ENCODE measurements at regions not wholly inside any gene's neighbourhood (a gene's known extent, or its start where the extent isn't known, plus 50 kb on each side); places are given as distances from the start of the nearest gene placed in this dataset.

- TF ChIP-seq CTCF (conservative IDR thresholded peaks at IDR 0.05; ENCODE audit: low read length) (no peak), EZH2phosphoT487 (IDR thresholded peaks at IDR 0.05; ENCODE audit: borderline replicate concordance) (no peak)
- no peaks in the 10 kb centered on the region for H3K9me2 ChIP-seq (replicated peaks; ENCODE audit: low read depth, low read length)
- no peaks in the 10 kb centered on the region for H4K20me1 ChIP-seq (ENCODE audit: insufficient read depth, low read length, poor library complexity, severe bottlenecking)
- H3K4me3 ChIP-seq (ENCODE audit: low read length, poor library complexity, severe bottlenecking), result no peak overlapping the region
- no peaks in the 10 kb centered on the region for H3K79me2 ChIP-seq (ENCODE audit: insufficient read depth, low read length)
- H3K4me1 ChIP-seq (ENCODE audit: insufficient read depth, low read length, poor library complexity, severe bottlenecking), result peaks cover 5% of the 10 kb centered on the region
- no peak overlapping the region for H2AFZ ChIP-seq (ENCODE audit: low read length)
- H3K4me2 ChIP-seq (ENCODE audit: low read depth, low read length, poor library complexity, severe bottlenecking), result no peak overlapping the region
- H3K27me3 ChIP-seq (ENCODE audit: insufficient read depth, low read length, poor library complexity, severe bottlenecking), result no peaks in the 10 kb centered on the region
- H3F3A ChIP-seq (ENCODE audit: low read depth), result no peaks in the 10 kb centered on the region
- no peak overlapping the region for H3K9ac ChIP-seq (ENCODE audit: low read depth, low read length, poor library complexity, severe bottlenecking)
- no peaks in the 10 kb centered on the region for H3K9me3 ChIP-seq (ENCODE audit: insufficient read depth, low read depth, low read length)
- no peaks in the 10 kb centered on the region for H3K36me3 ChIP-seq (ENCODE audit: insufficient read depth, low read length)
Observed at GRCh38 chr11:69961738-69962137, 116.4 kb upstream of the ANO1 start.

GRCh38 chr11:69962152-69962551 lies 116.0 kb upstream of the ANO1 start:
- Histone ChIP-seq H2AFZ (ENCODE audit: low read length) (no peak overlapping the region), H3K4me2 (ENCODE audit: low read depth, low read length, poor library complexity, severe bottlenecking) (no peak overlapping the region), H3K79me2 (ENCODE audit: insufficient read depth, low read length) (no peaks in the 10 kb centered on the region), H3K4me3 (ENCODE audit: low read length, poor library complexity, severe bottlenecking) (no peak overlapping the region), H3K4me1 (ENCODE audit: insufficient read depth, low read length, poor library complexity, severe bottlenecking) (peaks cover 5% of the 10 kb centered on the region), H3K9ac (ENCODE audit: low read depth, low read length, poor library complexity, severe bottlenecking) (no peak overlapping the region), H4K20me1 (ENCODE audit: insufficient read depth, low read length, poor library complexity, severe bottlenecking) (no peaks in the 10 kb centered on the region), H3K27me3 (ENCODE audit: insufficient read depth, low read length, poor library complexity, severe bottlenecking) (no peaks in the 10 kb centered on the region), H3F3A (ENCODE audit: low read depth) (no peaks in the 10 kb centered on the region), H3K36me3 (ENCODE audit: insufficient read depth, low read length) (no peaks in the 10 kb centered on the region), H3K9me2 (replicated peaks; ENCODE audit: low read depth, low read length) (no peaks in the 10 kb centered on the region), H3K9me3 (ENCODE audit: insufficient read depth, low read depth, low read length) (no peaks in the 10 kb centered on the region)
- TF ChIP-seq CTCF (conservative IDR thresholded peaks at IDR 0.05; ENCODE audit: low read length) (no peak), EZH2phosphoT487 (IDR thresholded peaks at IDR 0.05; ENCODE audit: borderline replicate concordance) (no peak)

- no peak overlapping the region for H2AFZ ChIP-seq (ENCODE audit: low read length)
- no peaks in the 10 kb centered on the region for H3F3A ChIP-seq (ENCODE audit: low read depth)
- no peaks in the 10 kb centered on the region for H3K9me2 ChIP-seq (replicated peaks; ENCODE audit: low read depth, low read length)
- no peak overlapping the region for H3K4me2 ChIP-seq (ENCODE audit: low read depth, low read length, poor library complexity, severe bottlenecking)
- no peaks in the 10 kb centered on the region for H3K36me3 ChIP-seq (ENCODE audit: insufficient read depth, low read length)
- peaks cover 5% of the 10 kb centered on the region for H3K4me1 ChIP-seq (ENCODE audit: insufficient read depth, low read length, poor library complexity, severe bottlenecking)
- H3K27me3 ChIP-seq (ENCODE audit: insufficient read depth, low read length, poor library complexity, severe bottlenecking), result no peaks in the 10 kb centered on the region
- TF ChIP-seq CTCF (conservative IDR thresholded peaks at IDR 0.05; ENCODE audit: low read length) (no peak), EZH2phosphoT487 (IDR thresholded peaks at IDR 0.05; ENCODE audit: borderline replicate concordance) (no peak)
- no peaks in the 10 kb centered on the region for H3K9me3 ChIP-seq (ENCODE audit: insufficient read depth, low read depth, low read length)
- no peak overlapping the region for H3K9ac ChIP-seq (ENCODE audit: low read depth, low read length, poor library complexity, severe bottlenecking)
- no peaks in the 10 kb centered on the region for H4K20me1 ChIP-seq (ENCODE audit: insufficient read depth, low read length, poor library complexity, severe bottlenecking)
- no peaks in the 10 kb centered on the region for H3K79me2 ChIP-seq (ENCODE audit: insufficient read depth, low read length)
- no peak overlapping the region for H3K4me3 ChIP-seq (ENCODE audit: low read length, poor library complexity, severe bottlenecking)
Observed at GRCh38 chr11:69963533-69964246, 114.4 kb upstream of the ANO1 start.
